Kidney (tissue), 13 donors: ENCODE measurements at regions not wholly inside any gene's neighbourhood (a gene's known extent, or its start where the extent isn't known, plus 50 kb on each side); places are given as distances from the start of the nearest gene placed in this dataset.

ENCODE experiments used
- DNase-seq, 5 donors: peaks; one replicate each; pipeline ENCODE4 v3.0.0-alpha.2; 2013 to 2020
- FAIRE-seq: peaks from 2 replicates; lab custom pipeline; 2012; peaks lifted over from hg19 to GRCh38; lab: Jason Lieb, UNC
- H3K27ac ChIP-seq, 2 donors: one replicate each; pipeline ENCODE4 v1.7.0; 2013; ENCODE audit warnings: low read depth in 2 of 2, low read length in 2 of 2, inconsistent platforms in 1 of 2
- H3K27me3 ChIP-seq: one replicate; pipeline ENCODE4 v1.7.1; 2013; ENCODE audit warnings: low read length, inconsistent platforms; ENCODE audit not compliant: control insufficient read depth, insufficient read depth
- H3K36me3 ChIP-seq, 3 donors: one replicate each; pipeline versions ENCODE4 v1.7.0 to v1.7.1; 2013; ENCODE audit warnings: low read length in 3 of 3, control low read depth in 1 of 3, inconsistent platforms in 1 of 3; ENCODE audit not compliant: insufficient read depth in 3 of 3, control insufficient read depth in 2 of 3
- H3K4me1 ChIP-seq, 3 donors: one replicate each; pipeline versions ENCODE4 v1.7.0 to v1.7.1; 2013; ENCODE audit warnings: low read length in 3 of 3, inconsistent platforms in 1 of 3, low read depth in 1 of 3; ENCODE audit not compliant: control insufficient read depth in 2 of 3, insufficient read depth in 2 of 3
- H3K4me3 ChIP-seq, 3 donors: one replicate each; pipeline versions ENCODE4 v1.7.0 to v1.8.1; 2013; ENCODE audit warnings: low read length in 3 of 3, control low read depth in 1 of 3, inconsistent platforms in 1 of 3
- H3K9ac ChIP-seq, 3 donors: one replicate each; pipeline versions ENCODE4 v1.7.0 to v1.7.1; 2013; ENCODE audit warnings: low read length in 3 of 3, control low read depth in 1 of 3, inconsistent platforms in 1 of 3
- H3K9me3 ChIP-seq, 3 donors: one replicate each; pipeline versions ENCODE4 v1.7.0 to v1.7.1; 2013; ENCODE audit warnings: low read length in 3 of 3, control low read depth in 1 of 3, inconsistent platforms in 1 of 3; ENCODE audit not compliant: control insufficient read depth in 2 of 3, insufficient read depth in 1 of 3
- CTCF ChIP-seq: IDR thresholded peaks from 3 replicates; pipeline ENCODE4 v1.5.1; 2012; ENCODE audit warnings: mild to moderate bottlenecking, moderate library complexity, borderline replicate concordance; ENCODE audit not compliant: insufficient read depth; ENCODE audit errors: extremely low read depth
- intact Hi-C: fragments of 100-400 bp; cut with DNase I; formaldehyde crosslinking; loops from one replicate; pipeline ENCODE4 v1.11.1; 2022
- donor health status: control.
- donor health status: control.
- donor health status: control.
- donor health status: control.
- donor health status: control.
- donor health status: DM: yes; HTN: yes; CAD: no.
- donor health status: Normal renal cell carcinoma (clear cell type).

GRCh38 chr13:59492030-59492636 lies 671.6 kb downstream of the DIAPH3 start:
- no peaks in the 10 kb centered on the region for H3K27me3 ChIP-seq
- no peak for TF ChIP-seq CTCF
- H3K4me1 ChIP-seq: no peaks in the 10 kb centered on the region
- no peak overlapping the region for H3K9ac ChIP-seq
- FAIRE-seq (no peak), DNase-seq (peak in 1 of 5 donors; percentile 41)
- no peaks in the 10 kb centered on the region for H3K36me3 ChIP-seq
- intact Hi-C loops: no loop called here
- no peak overlapping the region for H3K27ac ChIP-seq
- no peaks in the 10 kb centered on the region for H3K9me3 ChIP-seq
- H3K4me3 ChIP-seq: no peak overlapping the region

- intact Hi-C loops: no loop called here
- no peak overlapping the region for H3K4me3 ChIP-seq
- DNase-seq: no peak
- no peak for TF ChIP-seq CTCF
- no peaks in the 10 kb centered on the region for H3K36me3 ChIP-seq
- H3K27ac ChIP-seq: no peak overlapping the region
- H3K4me1 ChIP-seq: no peaks in the 10 kb centered on the region
- no peak for FAIRE-seq
- no peaks in the 10 kb centered on the region for H3K9me3 ChIP-seq
- H3K27me3 ChIP-seq: no peaks in the 10 kb centered on the region
- no peak overlapping the region for H3K9ac ChIP-seq
Observed at GRCh38 chr13:59493436-59493965, 670.2 kb downstream of the DIAPH3 start.

- no peak for TF ChIP-seq CTCF
- Histone ChIP-seq H3K27ac (no peak overlapping the region), H3K4me3 (no peak overlapping the region), H3K9me3 (no peaks in the 10 kb centered on the region), H3K4me1 (no peaks in the 10 kb centered on the region), H3K27me3 (no peaks in the 10 kb centered on the region), H3K9ac (no peak overlapping the region), H3K36me3 (no peaks in the 10 kb centered on the region)
- FAIRE-seq (no peak), DNase-seq (no peak)
- intact Hi-C loops: no loop called here
Observed at GRCh38 chr13:59494151-59494550, 669.6 kb downstream of the DIAPH3 start.
